Stimulated activated CD8-positive, alpha-beta memory T cell treated with anti-CD3 and anti-CD28 coated beads, Interleukin-15, amount 100 ng/mL, for 1 hour (primary cell): ENCODE measurements at regions not wholly inside any gene's neighbourhood (a gene's known extent, or its start where the extent isn't known, plus 50 kb on each side); places are given as distances from the start of the nearest gene placed in this dataset.

Experiments used
- DNase-seq: peaks from one replicate; pipeline ENCODE4 v3.0.0-alpha.2; 2020; ENCODE audit warnings: low read depth

- no peak for DNase-seq
Measured at GRCh38 chr2:60603533-60604190, 50.2 kb upstream of the BCL11A start.

GRCh38 chr2:60604486-60605064 lies 51.1 kb upstream of the BCL11A start:
- no peak for DNase-seq

GRCh38 chr2:60605866-60606265 lies 52.4 kb upstream of the BCL11A start:
- DNase-seq = no peak

GRCh38 chr2:60608679-60609078 lies 55.2 kb upstream of the BCL11A start:
- DNase-seq = no peak

- DNase-seq = no peak
Measured at GRCh38 chr2:60612033-60612432, 58.6 kb upstream of the BCL11A start.

- no peak for DNase-seq
Measured at GRCh38 chr2:60614319-60614718, 60.9 kb upstream of the BCL11A start.

- DNase-seq = no peak
Measured at GRCh38 chr2:60621688-60622429, 68.4 kb upstream of the BCL11A start.

GRCh38 chr2:60623040-60623439 lies 69.6 kb upstream of the BCL11A start:
- DNase-seq = no peak

- no peak for DNase-seq
Measured at GRCh38 chr2:60627412-60627811, 74.0 kb upstream of the BCL11A start.

GRCh38 chr2:60628026-60628425 lies 74.6 kb upstream of the BCL11A start:
- no peak for DNase-seq

GRCh38 chr2:60628615-60629304 lies 75.3 kb upstream of the BCL11A start:
- DNase-seq = no peak

- no peak for DNase-seq
Measured at GRCh38 chr2:60629305-60629662, 75.8 kb upstream of the BCL11A start.

- DNase-seq = no peak
Measured at GRCh38 chr2:60629801-60630385, 76.4 kb upstream of the BCL11A start.

- DNase-seq = no peak
Measured at GRCh38 chr2:60633615-60634014, 80.2 kb upstream of the BCL11A start.

- DNase-seq = no peak
Measured at GRCh38 chr2:60634438-60634837, 81.0 kb upstream of the BCL11A start.

GRCh38 chr2:60641811-60642788 lies 88.6 kb upstream of the BCL11A start:
- DNase-seq = peak; percentile 10

- DNase-seq = no peak
Measured at GRCh38 chr2:60643747-60644146, 90.3 kb upstream of the BCL11A start.

- no peak for DNase-seq
Measured at GRCh38 chr2:60644951-60645350, 91.5 kb upstream of the BCL11A start.

- no peak for DNase-seq
Measured at GRCh38 chr2:60648191-60648590, 94.7 kb upstream of the BCL11A start.

GRCh38 chr2:60649721-60650120 lies 96.3 kb upstream of the BCL11A start:
- DNase-seq = no peak

GRCh38 chr2:60652832-60653340 lies 99.4 kb upstream of the BCL11A start:
- no peak for DNase-seq
